ENCODE measurements at regions not wholly inside any gene's neighbourhood (a gene's known extent, or its start where the extent isn't known, plus 50 kb on each side); places are given as distances from the start of the nearest gene placed in this dataset.

GRCh38 chr10:128435811-128436210 is 309.6 kb upstream of the MKI67 start:
- H3K4me1 ChIP-seq (ENCODE audit: control insufficient read depth in 2 of 2, insufficient read depth in 2 of 2, low read length in 2 of 2), result no peaks in the 10 kb centered on the region
- no peaks in the 10 kb centered on the region for H3K9me3 ChIP-seq (ENCODE audit: control insufficient read depth in 2 of 2, insufficient read depth in 1 of 2, low read length in 1 of 2)
- DNase-seq (ENCODE audit: low read depth in 6 of 9, low spot score in 9 of 9), result no peak
- no peaks in the 10 kb centered on the region for H3K36me3 ChIP-seq (ENCODE audit: control insufficient read depth in 2 of 2, insufficient read depth in 2 of 2, low read length in 1 of 2)
- no peaks in the 10 kb centered on the region for H3K27me3 ChIP-seq (ENCODE audit: control insufficient read depth in 2 of 2, insufficient read depth in 1 of 2, low read length in 1 of 2)
- no peak overlapping the region for H3K27ac ChIP-seq (ENCODE audit: low read depth in 1 of 2, low read length in 1 of 2)
- no peak overlapping the region for H3K4me3 ChIP-seq (ENCODE audit: low read length in 2 of 2)
- 79% methylated on average over 6 of the region's 6 CpGs for WGBS

GRCh38 chr10:128437786-128438345 is 311.6 kb upstream of the MKI67 start:
- H3K4me3 ChIP-seq (ENCODE audit: low read length in 2 of 2), result no peak overlapping the region
- H3K9me3 ChIP-seq (ENCODE audit: control insufficient read depth in 2 of 2, insufficient read depth in 1 of 2, low read length in 1 of 2), result no peaks in the 10 kb centered on the region
- DNase-seq (ENCODE audit: low read depth in 6 of 9, low spot score in 9 of 9), result no peak
- no peak overlapping the region for H3K27ac ChIP-seq (ENCODE audit: low read depth in 1 of 2, low read length in 1 of 2)
- H3K4me1 ChIP-seq (ENCODE audit: control insufficient read depth in 2 of 2, insufficient read depth in 2 of 2, low read length in 2 of 2), result no peaks in the 10 kb centered on the region
- WGBS, result 88% methylated on average over 13 of the region's 13 CpGs
- H3K36me3 ChIP-seq (ENCODE audit: control insufficient read depth in 2 of 2, insufficient read depth in 2 of 2, low read length in 1 of 2), result no peaks in the 10 kb centered on the region
- no peaks in the 10 kb centered on the region for H3K27me3 ChIP-seq (ENCODE audit: control insufficient read depth in 2 of 2, insufficient read depth in 1 of 2, low read length in 1 of 2)

GRCh38 chr10:128438417-128439063 is 312.3 kb upstream of the MKI67 start:
- no peak for DNase-seq (ENCODE audit: low read depth in 6 of 9, low spot score in 9 of 9)
- H3K27ac ChIP-seq (ENCODE audit: low read depth in 1 of 2, low read length in 1 of 2), result no peak overlapping the region
- no peaks in the 10 kb centered on the region for H3K36me3 ChIP-seq (ENCODE audit: control insufficient read depth in 2 of 2, insufficient read depth in 2 of 2, low read length in 1 of 2)
- WGBS, result 94% methylated on average over 16 of the region's 16 CpGs
- no peaks in the 10 kb centered on the region for H3K27me3 ChIP-seq (ENCODE audit: control insufficient read depth in 2 of 2, insufficient read depth in 1 of 2, low read length in 1 of 2)
- no peak overlapping the region for H3K4me3 ChIP-seq (ENCODE audit: low read length in 2 of 2)
- no peaks in the 10 kb centered on the region for H3K4me1 ChIP-seq (ENCODE audit: control insufficient read depth in 2 of 2, insufficient read depth in 2 of 2, low read length in 2 of 2)
- no peaks in the 10 kb centered on the region for H3K9me3 ChIP-seq (ENCODE audit: control insufficient read depth in 2 of 2, insufficient read depth in 1 of 2, low read length in 1 of 2)

GRCh38 chr10:128440513-128441160 is 314.4 kb upstream of the MKI67 start:
- Histone ChIP-seq H3K4me1 (ENCODE audit: control insufficient read depth in 2 of 2, insufficient read depth in 2 of 2, low read length in 2 of 2) (no peaks in the 10 kb centered on the region), H3K27me3 (ENCODE audit: control insufficient read depth in 2 of 2, insufficient read depth in 1 of 2, low read length in 1 of 2) (no peaks in the 10 kb centered on the region), H3K4me3 (ENCODE audit: low read length in 2 of 2) (no peak overlapping the region), H3K27ac (ENCODE audit: low read depth in 1 of 2, low read length in 1 of 2) (no peak overlapping the region), H3K36me3 (ENCODE audit: control insufficient read depth in 2 of 2, insufficient read depth in 2 of 2, low read length in 1 of 2) (no peaks in the 10 kb centered on the region), H3K9me3 (ENCODE audit: control insufficient read depth in 2 of 2, insufficient read depth in 1 of 2, low read length in 1 of 2) (no peaks in the 10 kb centered on the region)
- WGBS, result 73% methylated on average over 11 of the region's 11 CpGs
- DNase-seq (ENCODE audit: low read depth in 6 of 9, low spot score in 9 of 9), result no peak

- no peak for DNase-seq (ENCODE audit: low read depth in 6 of 9, low spot score in 9 of 9)
- H3K27ac ChIP-seq (ENCODE audit: low read depth in 1 of 2, low read length in 1 of 2), result no peak overlapping the region
- H3K36me3 ChIP-seq (ENCODE audit: control insufficient read depth in 2 of 2, insufficient read depth in 2 of 2, low read length in 1 of 2), result no peaks in the 10 kb centered on the region
- H3K4me1 ChIP-seq (ENCODE audit: control insufficient read depth in 2 of 2, insufficient read depth in 2 of 2, low read length in 2 of 2), result no peaks in the 10 kb centered on the region
- H3K27me3 ChIP-seq (ENCODE audit: control insufficient read depth in 2 of 2, insufficient read depth in 1 of 2, low read length in 1 of 2), result no peaks in the 10 kb centered on the region
- H3K4me3 ChIP-seq (ENCODE audit: low read length in 2 of 2), result no peak overlapping the region
- H3K9me3 ChIP-seq (ENCODE audit: control insufficient read depth in 2 of 2, insufficient read depth in 1 of 2, low read length in 1 of 2), result no peaks in the 10 kb centered on the region
- WGBS, result 91% methylated on average over 3 of the region's 3 CpGs
Observed at GRCh38 chr10:128443925-128444518, 317.8 kb upstream of the MKI67 start.

GRCh38 chr10:128448796-128449195 is 322.6 kb upstream of the MKI67 start:
- H3K4me1 ChIP-seq (ENCODE audit: control insufficient read depth in 2 of 2, insufficient read depth in 2 of 2, low read length in 2 of 2), result no peaks in the 10 kb centered on the region
- no peak overlapping the region for H3K27ac ChIP-seq (ENCODE audit: low read depth in 1 of 2, low read length in 1 of 2)
- no peaks in the 10 kb centered on the region for H3K27me3 ChIP-seq (ENCODE audit: control insufficient read depth in 2 of 2, insufficient read depth in 1 of 2, low read length in 1 of 2)
- no peaks in the 10 kb centered on the region for H3K36me3 ChIP-seq (ENCODE audit: control insufficient read depth in 2 of 2, insufficient read depth in 2 of 2, low read length in 1 of 2)
- no peaks in the 10 kb centered on the region for H3K9me3 ChIP-seq (ENCODE audit: control insufficient read depth in 2 of 2, insufficient read depth in 1 of 2, low read length in 1 of 2)
- no peak for DNase-seq (ENCODE audit: low read depth in 6 of 9, low spot score in 9 of 9)
- 87% methylated on average over 5 of the region's 5 CpGs for whole genome bisulfite sequencing
- no peak overlapping the region for H3K4me3 ChIP-seq (ENCODE audit: low read length in 2 of 2)

- Histone ChIP-seq H3K4me1 (ENCODE audit: control insufficient read depth in 2 of 2, insufficient read depth in 2 of 2, low read length in 2 of 2) (no peaks in the 10 kb centered on the region), H3K4me3 (ENCODE audit: low read length in 2 of 2) (no peak overlapping the region), H3K9me3 (ENCODE audit: control insufficient read depth in 2 of 2, insufficient read depth in 1 of 2, low read length in 1 of 2) (no peaks in the 10 kb centered on the region), H3K27me3 (ENCODE audit: control insufficient read depth in 2 of 2, insufficient read depth in 1 of 2, low read length in 1 of 2) (no peaks in the 10 kb centered on the region), H3K36me3 (ENCODE audit: control insufficient read depth in 2 of 2, insufficient read depth in 2 of 2, low read length in 1 of 2) (no peaks in the 10 kb centered on the region), H3K27ac (ENCODE audit: low read depth in 1 of 2, low read length in 1 of 2) (no peak overlapping the region)
- 89% methylated on average over 3 of the region's 3 CpGs for WGBS
- no peak for DNase-seq (ENCODE audit: low read depth in 6 of 9, low spot score in 9 of 9)
Observed at GRCh38 chr10:128451879-128452278, 325.7 kb upstream of the MKI67 start.

- WGBS, result 87% methylated on average over 7 of the region's 7 CpGs
- no peaks in the 10 kb centered on the region for H3K4me1 ChIP-seq (ENCODE audit: control insufficient read depth in 2 of 2, insufficient read depth in 2 of 2, low read length in 2 of 2)
- no peaks in the 10 kb centered on the region for H3K36me3 ChIP-seq (ENCODE audit: control insufficient read depth in 2 of 2, insufficient read depth in 2 of 2, low read length in 1 of 2)
- no peaks in the 10 kb centered on the region for H3K9me3 ChIP-seq (ENCODE audit: control insufficient read depth in 2 of 2, insufficient read depth in 1 of 2, low read length in 1 of 2)
- H3K27me3 ChIP-seq (ENCODE audit: control insufficient read depth in 2 of 2, insufficient read depth in 1 of 2, low read length in 1 of 2), result no peaks in the 10 kb centered on the region
- no peak for DNase-seq (ENCODE audit: low read depth in 6 of 9, low spot score in 9 of 9)
- no peak overlapping the region for H3K4me3 ChIP-seq (ENCODE audit: low read length in 2 of 2)
- H3K27ac ChIP-seq (ENCODE audit: low read depth in 1 of 2, low read length in 1 of 2), result no peak overlapping the region
Observed at GRCh38 chr10:128456271-128456670, 330.0 kb upstream of the MKI67 start.

GRCh38 chr10:128457136-128457535 is 330.9 kb upstream of the MKI67 start:
- Histone ChIP-seq H3K27ac (ENCODE audit: low read depth in 1 of 2, low read length in 1 of 2) (no peak overlapping the region), H3K9me3 (ENCODE audit: control insufficient read depth in 2 of 2, insufficient read depth in 1 of 2, low read length in 1 of 2) (no peaks in the 10 kb centered on the region), H3K27me3 (ENCODE audit: control insufficient read depth in 2 of 2, insufficient read depth in 1 of 2, low read length in 1 of 2) (no peaks in the 10 kb centered on the region), H3K4me3 (ENCODE audit: low read length in 2 of 2) (no peak overlapping the region), H3K36me3 (ENCODE audit: control insufficient read depth in 2 of 2, insufficient read depth in 2 of 2, low read length in 1 of 2) (no peaks in the 10 kb centered on the region), H3K4me1 (ENCODE audit: control insufficient read depth in 2 of 2, insufficient read depth in 2 of 2, low read length in 2 of 2) (no peaks in the 10 kb centered on the region)
- 88% methylated on average over 10 of the region's 10 CpGs for WGBS
- DNase-seq (ENCODE audit: low read depth in 6 of 9, low spot score in 9 of 9), result no peak

Measured in thymus (tissue), 11 donors.